ENCODE measurements at regions not wholly inside any gene's neighbourhood (a gene's known extent, or its start where the extent isn't known, plus 50 kb on each side); places are given as distances from the start of the nearest gene placed in this dataset.

GRCh38 chr7:156041398-156041797 is 229.1 kb upstream of the SHH start:
- TF ChIP-seq POLR2A (IDR thresholded peaks at IDR 0.05; ENCODE audit: low read depth, low read length) = no peak
- TF ChIP-seq POLR2AphosphoS5 (IDR thresholded peaks at IDR 0.05; ENCODE audit: low read depth, low read length) = no peak
- TF ChIP-seq TAF1 (IDR thresholded peaks at IDR 0.05; ENCODE audit: low read depth, low read length) = no peak
- no peak for TF ChIP-seq POU2F2 (IDR thresholded peaks at IDR 0.05; ENCODE audit: low read depth, low read length)
- no peak for TF ChIP-seq SPI1 (IDR thresholded peaks at IDR 0.05; ENCODE audit: low read depth, low read length)
- TF ChIP-seq PAX5 (IDR thresholded peaks at IDR 0.05; ENCODE audit: insufficient read depth, low read length, severe bottlenecking) = no peak
